Prostate gland (tissue), 2 donors: ENCODE measurements at regions not wholly inside any gene's neighbourhood (a gene's known extent, or its start where the extent isn't known, plus 50 kb on each side); places are given as distances from the start of the nearest gene placed in this dataset.

Source experiments
- DNase-seq: peaks from one replicate; pipeline ENCODE4 v3.0.0-alpha.2; 2019; ENCODE audit warnings: low spot score
- H3K27ac ChIP-seq, 2 donors: fragments of 200-600 bp; sonication (generic); 2 replicates each; pipeline ENCODE4 v1.5.1; 2017 to 2019
- H3K27me3 ChIP-seq: fragments of 200-600 bp; sonication (generic); replicated peaks from 2 replicates; pipeline ENCODE4 v1.5.1; 2019; ENCODE audit not compliant: insufficient read depth
- H3K36me3 ChIP-seq, 2 donors: fragments of 200-600 bp; sonication (generic); 1 replicate in 1 of 2; 2 replicates in 1 of 2; pipeline versions ENCODE4 v1.5.1 to v1.8.1; 2017 to 2019
- H3K4me1 ChIP-seq: fragments of 200-600 bp; sonication (generic); replicated peaks from 2 replicates; pipeline ENCODE4 v1.5.1; 2019
- H3K4me3 ChIP-seq, 2 donors: fragments of 200-600 bp; sonication (generic); 2 replicates each; pipeline ENCODE4 v1.5.1; 2017 to 2019
- H3K9me3 ChIP-seq: fragments of 200-600 bp; sonication (generic); 2 replicates; pipeline ENCODE4 v1.5.1; 2017
- CTCF ChIP-seq, 4 experiments: fragments of 200-600 bp in 2 of 4; fragments of 450-650 bp in 2 of 4; sonication (generic) in 2 of 4; IDR thresholded peaks; 1 replicate in 3 of 4; 2 replicates in 1 of 4; pipeline ENCODE4 v1.5.1; 2016 to 2019; ENCODE audit warnings: antibody characterized with exemption in 4 of 4, mild to moderate bottlenecking in 2 of 4, moderate library complexity in 2 of 4
- POLR2A ChIP-seq: fragments of 450-650 bp; IDR thresholded peaks from one replicate; pipeline ENCODE4 v1.6.1; 2016; ENCODE audit warnings: antibody characterized with exemption, mild to moderate bottlenecking
- POLR2AphosphoS5 ChIP-seq: sonication (generic); formaldehyde crosslinking; IDR thresholded peaks from one replicate; pipeline ENCODE4 v1.6.1; 2017; ENCODE audit warnings: antibody characterized with exemption
- WGBS: methylation state at CpG from one replicate; pipeline ENCODE4 v1.1.5; 2018; 5-methylcytosine and 5-hydroxymethylcytosine counted together
- intact Hi-C: fragments of 100-400 bp; cut with DNase I; formaldehyde crosslinking; loops from one replicate; pipeline ENCODE4 v1.14.2; 2022

GRCh38 chr15:62431817-62432216 is 266.7 kb upstream of the C2CD4B start:
- Histone ChIP-seq H3K4me1 (peaks cover 14% of the 10 kb centered on the region), H3K9me3 (no peaks in the 10 kb centered on the region), H3K4me3 (no peak overlapping the region), H3K27ac (peak overlapping the region in 1 of 2 donors; percentile 51), H3K27me3 (no peaks in the 10 kb centered on the region), H3K36me3 (no peaks in the 10 kb centered on the region)
- TF ChIP-seq CTCF (IDR thresholded peaks at IDR 0.05) (no peak), POLR2AphosphoS5 (no peak), POLR2A (no peak)
- WGBS, result 49% methylated on average over 5 of the region's 5 CpGs
- intact Hi-C loops, result no loop called here
- no peak for DNase-seq

- no peak overlapping the region for H3K4me3 ChIP-seq
- peak overlapping the region in 1 of 2 donors; percentile 24 for H3K27ac ChIP-seq
- H3K4me1 ChIP-seq, result peaks cover 14% of the 10 kb centered on the region
- 61% methylated on average over 5 of the region's 5 CpGs for WGBS
- H3K27me3 ChIP-seq, result no peaks in the 10 kb centered on the region
- intact Hi-C loops, result no loop called here
- DNase-seq, result no peak
- no peaks in the 10 kb centered on the region for H3K36me3 ChIP-seq
- TF ChIP-seq CTCF (IDR thresholded peaks at IDR 0.05) (no peak), POLR2AphosphoS5 (no peak), POLR2A (no peak)
- no peaks in the 10 kb centered on the region for H3K9me3 ChIP-seq
These were observed 267.8 kb upstream of the C2CD4B start for GRCh38 chr15:62432702-62433398.

- Histone ChIP-seq H3K27ac (peak overlapping the region in 1 of 2 donors; percentile 3), H3K9me3 (no peaks in the 10 kb centered on the region), H3K4me1 (peaks cover 12% of the 10 kb centered on the region), H3K4me3 (no peak overlapping the region), H3K36me3 (no peaks in the 10 kb centered on the region), H3K27me3 (no peaks in the 10 kb centered on the region)
- intact Hi-C loops, result no loop called here
- peak; percentile 48 for DNase-seq
- 60% methylated on average over 4 of the region's 4 CpGs for WGBS
- peak; percentile 62 for TF ChIP-seq POLR2AphosphoS5
- TF ChIP-seq CTCF (IDR thresholded peaks at IDR 0.05), result no peak
These were observed 271.1 kb upstream of the C2CD4B start for GRCh38 chr15:62436235-62436634.

GRCh38 chr15:62437753-62438152 is 272.7 kb upstream of the C2CD4B start:
- 83% methylated on average over 2 of the region's 2 CpGs for WGBS
- Histone ChIP-seq H3K4me3 (no peak overlapping the region), H3K27me3 (no peaks in the 10 kb centered on the region), H3K27ac (no peak overlapping the region), H3K9me3 (no peaks in the 10 kb centered on the region), H3K4me1 (peaks cover 5% of the 10 kb centered on the region), H3K36me3 (no peaks in the 10 kb centered on the region)
- TF ChIP-seq POLR2A (no peak), CTCF (IDR thresholded peaks at IDR 0.05) (no peak), POLR2AphosphoS5 (no peak)
- intact Hi-C loops, result no loop called here
- DNase-seq, result no peak

- H3K27ac ChIP-seq, result peak overlapping the region; percentile 58 to 72
- WGBS, result 67% methylated on average over 5 of the region's 5 CpGs
- H3K4me3 ChIP-seq, result no peak overlapping the region
- TF ChIP-seq POLR2AphosphoS5, result no peak
- no peak for TF ChIP-seq CTCF (IDR thresholded peaks at IDR 0.05)
- no peak for TF ChIP-seq POLR2A
- H3K9me3 ChIP-seq, result no peaks in the 10 kb centered on the region
- H3K4me1 ChIP-seq, result peaks cover 5% of the 10 kb centered on the region
- no peak for DNase-seq
- no peaks in the 10 kb centered on the region for H3K36me3 ChIP-seq
- intact Hi-C loops, result no loop called here
- no peaks in the 10 kb centered on the region for H3K27me3 ChIP-seq
These were observed 274.5 kb upstream of the C2CD4B start for GRCh38 chr15:62439543-62440016.
